Stimulated activated naive CD4-positive, alpha-beta T cell (primary cell): ENCODE measurements at regions not wholly inside any gene's neighbourhood (a gene's known extent, or its start where the extent isn't known, plus 50 kb on each side); places are given as distances from the start of the nearest gene placed in this dataset.

Source experiments
- DNase-seq, 6 experiments: peaks; one replicate each; lab custom pipeline; 2025; lab: John Stamatoyannopoulos, UW

- DNase-seq = no peak
Observed at GRCh38 chr5:97728920-97729319, 545.9 kb upstream of the RIOK2 start.

GRCh38 chr5:97729938-97730337 is 546.9 kb upstream of the RIOK2 start:
- no peak for DNase-seq

GRCh38 chr5:97735209-97735608 is 552.2 kb upstream of the RIOK2 start:
- no peak for DNase-seq

DNA sequence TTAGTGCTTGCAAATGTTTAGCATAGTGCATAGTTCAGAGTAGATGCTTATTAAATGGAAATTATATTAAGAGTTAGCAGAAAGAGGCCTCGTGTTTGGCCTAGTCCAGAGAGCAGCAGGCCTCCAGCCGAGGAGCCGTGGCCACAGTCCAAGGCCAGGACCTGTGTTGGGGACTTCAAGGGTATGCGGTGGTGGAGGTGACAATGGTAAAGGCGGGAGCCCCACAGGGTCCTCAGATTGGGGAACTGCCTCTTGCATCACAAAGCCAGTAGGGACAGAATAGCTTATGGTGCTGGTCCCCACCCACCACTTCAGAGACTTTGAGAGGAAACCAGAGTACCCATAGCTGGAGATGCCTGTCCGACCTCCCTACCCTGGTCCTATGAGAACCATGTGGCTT is 554.6 kb upstream of the RIOK2 start:
- no peak for DNase-seq

GRCh38 chr5:97745817-97746216 is 562.8 kb upstream of the RIOK2 start:
- DNase-seq = no peak

DNA sequence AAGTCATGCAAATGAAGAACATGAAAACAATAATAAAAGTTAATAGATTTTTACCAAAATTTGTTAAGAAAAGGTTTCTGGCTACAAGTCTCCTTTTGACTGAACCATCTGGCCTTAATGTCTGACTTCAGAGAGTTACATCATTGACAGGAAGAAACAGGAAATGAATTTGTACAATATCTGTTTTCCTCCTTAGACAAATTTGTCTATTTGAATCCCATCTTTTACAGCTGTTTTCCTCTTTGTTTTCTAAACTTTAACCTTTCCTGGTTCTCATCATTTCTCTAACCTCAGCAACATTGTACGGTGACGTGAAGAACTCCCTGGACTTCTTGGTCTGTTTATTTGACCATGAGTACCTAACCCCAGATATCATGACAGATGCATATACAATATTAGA is 567.5 kb upstream of the RIOK2 start:
- DNase-seq = no peak

DNA sequence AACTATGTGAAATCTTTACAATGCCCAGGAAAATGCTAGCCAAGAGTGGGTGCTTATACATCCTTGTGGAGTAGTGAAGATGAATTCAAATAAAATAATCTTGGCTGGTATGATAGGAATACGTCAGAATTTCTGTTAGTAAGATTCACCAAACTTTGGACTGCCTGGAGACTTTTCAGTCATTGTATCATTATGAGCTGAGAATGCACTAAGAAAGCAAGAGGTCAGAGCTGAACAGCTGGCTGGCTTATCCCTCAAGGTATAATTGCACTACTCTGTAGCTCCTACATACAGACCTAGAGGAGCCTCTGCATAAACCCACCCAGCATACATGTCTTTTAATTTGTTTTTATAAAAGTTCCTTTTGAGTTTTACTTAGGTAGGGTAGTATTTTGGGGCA is 568.5 kb upstream of the RIOK2 start:
- DNase-seq = no peak

- no peak for DNase-seq
Observed at GRCh38 chr5:97752871-97753270, 569.8 kb upstream of the RIOK2 start.

DNA sequence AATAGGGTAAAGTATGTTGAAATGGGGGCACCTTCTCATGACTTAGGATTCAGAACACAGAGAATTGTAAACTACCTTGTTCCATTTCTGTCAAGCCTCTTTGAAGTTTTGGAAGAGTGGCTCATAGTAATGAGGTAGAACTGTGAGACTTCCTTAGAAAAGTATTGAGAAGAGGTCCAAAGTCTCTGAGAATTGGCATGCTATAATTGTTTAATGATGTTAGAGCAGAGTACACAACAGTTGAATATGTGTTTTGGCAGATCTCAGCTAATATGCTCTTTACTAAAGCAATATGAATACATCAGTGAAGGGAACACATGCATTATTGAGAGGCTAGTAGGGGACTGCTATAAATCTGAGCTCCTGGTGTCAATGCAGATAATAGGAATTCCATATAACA is 579.4 kb upstream of the RIOK2 start:
- no peak for DNase-seq

- DNase-seq = no peak
Observed at GRCh38 chr5:97764700-97765099, 581.7 kb upstream of the RIOK2 start.

DNA sequence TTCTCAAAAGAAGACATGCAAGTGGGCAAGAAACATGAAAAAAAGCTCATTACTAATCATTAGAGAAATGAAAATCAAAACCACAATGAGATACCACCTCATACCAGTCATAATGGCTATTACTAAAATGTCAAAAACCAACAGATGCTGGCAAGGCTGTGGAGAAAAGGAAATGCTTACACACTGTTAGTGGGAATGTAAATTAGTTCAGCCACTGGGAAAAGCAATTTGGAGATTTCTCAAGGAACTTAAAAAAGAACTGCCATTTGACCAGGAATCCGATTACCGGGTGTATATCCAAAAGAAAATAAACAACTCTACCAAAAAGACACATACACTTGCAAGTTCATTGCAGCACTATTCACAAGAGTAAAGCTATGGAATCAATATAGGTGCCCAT is 595.4 kb upstream of the RIOK2 start:
- no peak for DNase-seq

- no peak for DNase-seq
Observed at GRCh38 chr5:97788369-97788768, 605.3 kb upstream of the RIOK2 start.

DNA sequence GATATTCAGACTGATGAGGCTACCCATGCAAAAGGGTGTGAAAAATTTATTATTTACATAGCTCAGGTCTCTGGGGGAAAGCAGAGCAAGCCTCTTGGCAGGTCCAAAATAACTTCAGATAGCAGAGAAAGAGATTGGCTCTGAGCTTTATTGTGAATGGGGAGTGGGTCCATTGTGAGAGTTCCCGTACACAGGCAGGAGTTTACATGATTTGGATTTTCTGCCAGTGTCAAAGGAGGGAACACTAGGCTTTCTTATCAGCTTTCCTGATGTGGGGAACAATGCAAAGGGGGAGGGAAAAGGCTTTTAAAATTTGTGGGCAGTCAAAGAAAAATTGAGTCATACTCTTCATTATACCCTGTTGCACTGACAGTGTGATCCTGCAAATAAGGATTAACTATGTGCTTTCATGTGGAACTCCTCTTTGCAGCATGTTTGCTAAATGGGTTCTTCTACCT is 615.0 kb upstream of the RIOK2 start:
- no peak for DNase-seq

DNA sequence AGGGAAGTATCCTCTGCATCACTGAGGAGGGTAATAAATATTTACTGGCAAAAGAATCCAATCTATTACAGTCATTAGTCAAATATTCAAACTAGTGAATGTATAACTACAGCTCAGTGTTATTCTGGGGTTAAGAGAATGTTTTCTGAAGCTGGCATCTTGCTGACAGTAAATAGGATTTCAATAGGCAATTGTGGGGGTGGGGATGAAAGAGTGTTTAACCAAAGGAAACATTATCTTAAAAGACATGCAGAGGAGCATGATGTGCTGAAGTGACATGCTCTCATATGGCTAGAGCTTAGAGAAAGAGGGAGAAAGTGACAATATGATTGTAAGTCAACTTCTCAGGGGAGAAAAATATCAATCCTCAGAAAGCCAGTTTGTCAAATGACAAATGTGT is 618.4 kb upstream of the RIOK2 start:
- DNase-seq = no peak

GRCh38 chr5:97820138-97820537 is 637.1 kb upstream of the RIOK2 start:
- DNase-seq = no peak

DNA sequence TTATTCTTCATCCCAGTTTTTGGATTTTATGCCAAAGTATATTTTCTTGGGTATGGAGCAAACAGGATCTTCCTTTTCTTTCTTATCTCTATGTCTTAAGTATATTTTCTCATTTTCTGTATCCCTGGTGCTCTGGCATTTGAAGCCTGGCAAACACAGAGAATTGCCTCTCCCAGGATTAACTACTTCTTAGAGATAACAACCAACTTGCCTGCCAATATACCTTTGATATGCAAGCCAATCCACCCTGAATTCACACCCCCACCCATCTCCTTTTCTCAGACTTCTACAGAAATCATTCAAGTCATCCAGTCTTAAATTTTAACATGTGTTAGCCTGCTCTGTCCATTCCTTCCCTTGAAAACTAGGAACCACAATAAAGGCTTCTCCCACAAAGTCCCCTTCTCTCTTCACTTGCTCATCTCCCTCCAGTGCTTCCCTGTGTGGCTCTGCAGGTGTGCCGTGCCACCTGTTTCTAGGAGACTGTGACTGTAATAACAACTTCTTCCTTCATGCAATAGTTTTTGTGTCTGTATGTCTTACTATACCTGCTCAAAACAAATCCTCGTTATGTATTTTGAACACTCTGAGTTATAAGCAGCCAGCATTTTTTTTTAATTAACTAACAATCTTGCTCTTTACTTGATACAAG is 649.7 kb upstream of the RIOK2 start:
- no peak for DNase-seq

GRCh38 chr5:97834561-97834960 is 651.5 kb upstream of the RIOK2 start:
- no peak for DNase-seq

DNA sequence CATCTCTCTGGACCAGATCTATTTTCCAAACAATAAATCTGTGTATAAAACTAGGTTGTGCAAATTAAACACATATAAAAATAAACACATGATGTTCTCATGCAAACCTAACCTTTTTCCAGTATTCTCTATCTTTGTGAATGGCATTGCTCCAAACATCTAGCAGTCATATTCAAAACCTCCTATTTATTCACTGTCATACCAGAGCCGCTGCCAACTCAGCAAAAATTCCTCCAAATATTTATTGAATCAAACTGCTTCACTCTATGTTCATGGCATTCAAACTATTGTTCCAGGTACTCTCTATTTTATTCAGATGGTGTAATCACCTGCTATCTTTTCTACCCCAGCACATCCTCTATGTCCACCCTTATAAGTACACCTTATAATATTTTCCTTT is 652.1 kb upstream of the RIOK2 start:
- no peak for DNase-seq

DNA sequence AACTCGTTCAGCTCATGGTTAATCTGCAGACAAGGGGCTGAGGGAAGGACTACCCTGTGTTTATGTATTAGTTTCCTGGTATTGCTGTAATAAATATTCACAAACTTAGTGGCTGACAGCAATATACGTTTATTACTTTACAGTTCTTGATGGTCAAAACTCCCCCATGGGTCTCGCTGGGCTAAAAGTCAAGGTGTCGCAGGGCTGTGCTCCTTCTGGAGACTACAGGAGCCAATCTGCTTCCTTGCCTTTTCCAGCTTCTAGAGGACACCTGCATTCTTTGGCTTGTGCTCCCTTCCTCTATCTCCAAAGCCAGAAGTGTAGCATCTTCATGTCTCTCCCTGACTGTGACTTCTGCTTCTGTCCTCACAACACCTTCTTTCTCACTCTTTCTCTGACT is 653.8 kb upstream of the RIOK2 start:
- DNase-seq = no peak

- DNase-seq = no peak
Observed at GRCh38 chr5:97838214-97838613, 655.2 kb upstream of the RIOK2 start.

DNA sequence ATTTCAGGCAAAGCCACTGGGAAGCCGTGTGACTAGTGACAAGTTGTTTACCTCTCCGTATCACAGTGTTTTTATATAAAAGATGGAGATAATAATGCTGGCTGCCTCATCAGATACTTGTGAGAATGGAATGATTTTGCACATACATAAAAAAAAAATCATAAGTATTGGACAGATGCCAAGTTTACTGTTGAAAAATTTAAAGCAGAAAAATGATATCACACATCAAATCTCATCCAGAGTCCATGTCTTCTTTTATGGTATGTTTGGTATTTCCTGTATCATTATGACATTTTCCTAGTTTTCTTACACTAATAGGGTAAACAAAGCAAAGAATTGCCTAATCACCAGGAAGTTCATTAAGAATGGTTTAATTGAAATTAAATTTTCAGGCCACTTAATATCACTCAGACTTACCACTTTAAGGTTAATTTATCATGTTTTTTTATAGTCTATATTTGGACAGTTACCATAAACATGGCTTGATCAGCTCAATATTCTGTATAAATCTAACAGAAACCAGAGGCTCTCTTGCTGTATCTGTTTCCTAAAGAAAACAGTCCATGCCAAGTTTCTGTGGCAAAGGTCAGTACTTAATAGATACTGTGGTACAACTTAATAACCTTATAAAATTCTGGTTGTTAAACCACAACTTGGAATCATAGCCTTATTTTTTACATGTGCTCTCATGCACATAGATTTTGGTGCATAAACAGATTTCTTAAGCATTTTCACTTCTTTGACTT is 656.5 kb upstream of the RIOK2 start:
- DNase-seq = no peak

GRCh38 chr5:97840643-97841042 is 657.6 kb upstream of the RIOK2 start:
- no peak for DNase-seq

DNA sequence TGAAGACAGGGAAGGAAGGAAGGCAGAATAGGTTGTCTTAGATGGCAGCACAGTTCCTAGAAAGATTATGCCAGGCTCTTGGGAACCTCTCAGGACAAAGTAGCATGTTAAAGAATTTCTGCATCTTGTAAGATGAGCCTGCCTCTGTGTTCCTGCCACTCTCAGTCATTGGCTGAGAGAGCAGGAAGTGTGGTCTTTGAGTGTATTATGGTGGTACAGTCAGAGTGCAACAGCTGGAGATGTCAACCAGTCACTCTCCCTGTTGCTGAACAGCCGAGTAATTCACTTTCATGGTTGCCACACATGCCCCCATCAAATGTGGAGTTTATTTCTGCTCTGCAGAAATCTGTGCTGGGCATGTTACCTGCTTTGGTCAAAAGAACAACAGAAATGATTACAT is 659.6 kb upstream of the RIOK2 start:
- DNase-seq = no peak

DNA sequence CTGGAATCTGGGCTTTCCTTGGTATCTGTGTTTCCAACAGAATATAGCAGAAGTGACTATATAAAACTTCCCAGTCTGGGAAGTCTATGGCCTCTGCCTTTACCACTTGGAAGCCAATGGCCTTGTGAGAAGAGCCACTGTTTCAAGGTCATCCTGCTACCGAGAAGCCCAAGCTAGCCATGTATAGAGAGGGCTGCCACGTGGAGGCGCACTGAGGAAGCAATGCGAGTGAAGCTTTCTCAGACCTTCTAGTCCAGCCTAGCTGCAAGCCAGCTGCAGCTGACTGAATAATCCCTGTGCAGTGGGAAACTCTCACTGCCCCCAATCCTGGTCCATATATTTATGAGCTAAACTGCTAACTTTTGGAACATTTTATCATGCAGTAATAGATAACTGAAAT is 661.8 kb upstream of the RIOK2 start:
- no peak for DNase-seq
